NCI-H82 treated with DMSO at 0.1 percent for 48 hours (cell line): ENCODE measurements at regions not wholly inside any gene's neighbourhood (a gene's known extent, or its start where the extent isn't known, plus 50 kb on each side); places are given as distances from the start of the nearest gene placed in this dataset.

Experiments used
- DNase-seq: peaks from one replicate; lab custom pipeline; 2025; ENCODE audit not compliant: unreplicated experiment; lab: John Stamatoyannopoulos, UW

- no peak for DNase-seq
Observed at GRCh38 chr11:92779746-92780145, 189.7 kb upstream of the MTNR1B start.

DNA sequence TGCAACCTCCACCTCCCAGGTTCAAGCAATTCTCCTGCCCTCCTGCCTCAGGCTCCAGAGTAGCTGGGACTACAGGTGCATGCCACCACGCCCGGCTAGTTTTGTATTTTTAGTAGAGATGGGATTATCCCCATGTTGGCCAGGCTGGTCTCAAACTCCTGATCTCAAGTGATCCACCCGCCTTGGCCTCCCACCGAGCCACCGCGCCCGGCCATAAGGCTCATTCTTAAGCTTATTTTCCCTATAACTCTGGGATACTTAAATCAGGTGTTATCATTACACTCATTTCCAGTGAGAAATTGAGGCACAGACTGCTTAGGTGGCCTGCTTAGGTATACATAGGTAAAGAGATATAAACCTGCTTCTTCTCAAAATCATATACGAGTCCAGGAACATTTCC lies 188.3 kb upstream of the MTNR1B start:
- DNase-seq, result no peak

- no peak for DNase-seq
Observed at GRCh38 chr11:92782806-92783205, 186.6 kb upstream of the MTNR1B start.

DNA sequence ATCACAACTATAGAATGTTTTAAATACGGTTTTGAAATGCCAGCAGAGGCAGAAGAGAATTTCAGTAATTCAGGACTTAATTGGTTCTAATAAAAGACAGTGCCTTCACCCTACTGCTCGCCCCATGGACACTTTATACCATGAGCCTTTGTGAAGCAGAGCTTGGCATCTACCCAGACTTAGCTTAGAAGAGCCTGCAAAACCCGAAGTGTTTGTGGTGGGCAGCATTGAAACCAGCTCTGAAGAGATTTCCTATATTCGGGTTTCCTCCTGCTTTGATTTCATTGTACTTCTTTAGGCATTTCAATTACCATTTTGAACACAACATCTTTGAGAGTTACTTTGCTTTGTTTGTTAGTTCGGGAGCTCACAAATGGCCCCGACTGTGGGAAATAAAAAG lies 185.1 kb upstream of the MTNR1B start:
- DNase-seq, result no peak

DNA sequence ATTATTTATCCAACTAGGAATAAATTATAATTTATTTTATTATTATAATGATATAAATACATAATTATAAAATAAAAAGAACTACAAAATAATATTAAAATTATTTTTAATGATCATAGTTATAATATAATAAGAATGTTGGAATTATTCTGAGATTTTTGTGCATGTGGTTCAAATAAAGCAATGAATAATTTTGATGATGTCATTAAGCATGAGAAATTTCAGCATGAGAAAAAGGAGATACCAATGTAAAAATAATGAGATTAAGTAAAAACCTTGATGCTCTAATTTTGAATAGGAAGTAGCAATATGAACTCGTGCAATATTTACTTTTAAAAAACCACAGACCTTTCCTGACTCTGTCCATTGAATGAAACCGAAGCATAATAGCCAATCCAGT lies 181.8 kb upstream of the MTNR1B start:
- no peak for DNase-seq

- no peak for DNase-seq
Observed at GRCh38 chr11:92789761-92790160, 179.7 kb upstream of the MTNR1B start.

DNA sequence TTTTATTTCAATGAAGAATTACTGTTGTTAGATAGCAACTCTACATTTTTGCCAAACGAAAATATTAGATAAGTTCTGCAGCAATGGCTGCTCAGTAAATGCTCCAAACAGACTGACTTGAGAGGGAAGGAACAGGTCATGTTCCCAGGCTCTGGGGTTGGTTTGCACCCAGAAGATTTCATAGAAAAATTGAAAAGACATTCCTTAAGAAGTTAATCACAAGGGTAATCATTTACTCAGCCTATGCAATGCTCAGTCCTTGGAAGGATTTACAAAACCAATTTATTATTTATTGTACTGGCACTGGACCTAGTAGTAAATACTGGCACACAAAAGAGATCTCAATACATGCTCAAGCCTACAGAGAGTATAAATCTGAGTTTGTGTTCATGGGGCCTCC lies 179.1 kb upstream of the MTNR1B start:
- no peak for DNase-seq

- DNase-seq, result no peak
Observed at GRCh38 chr11:92790926-92791616, 178.4 kb upstream of the MTNR1B start.

DNA sequence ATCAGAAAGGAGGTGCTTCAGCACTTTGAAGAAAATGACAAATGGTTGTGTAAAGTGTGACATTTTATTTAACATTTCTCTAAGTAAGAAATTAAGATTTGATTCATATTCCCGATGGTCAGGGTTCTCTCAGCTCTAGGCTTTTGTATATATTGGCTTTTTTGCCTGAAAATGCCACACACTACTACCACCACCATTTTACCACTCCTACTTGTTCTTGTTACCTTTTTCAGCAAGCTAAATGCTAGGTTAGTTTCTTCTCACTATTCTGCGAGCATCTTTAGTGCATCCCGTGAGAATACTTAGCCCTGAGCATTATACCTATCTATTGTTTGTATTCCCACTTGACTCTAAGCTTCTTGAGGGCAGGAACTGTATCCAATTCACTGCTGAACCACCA lies 177.6 kb upstream of the MTNR1B start:
- no peak for DNase-seq

DNA sequence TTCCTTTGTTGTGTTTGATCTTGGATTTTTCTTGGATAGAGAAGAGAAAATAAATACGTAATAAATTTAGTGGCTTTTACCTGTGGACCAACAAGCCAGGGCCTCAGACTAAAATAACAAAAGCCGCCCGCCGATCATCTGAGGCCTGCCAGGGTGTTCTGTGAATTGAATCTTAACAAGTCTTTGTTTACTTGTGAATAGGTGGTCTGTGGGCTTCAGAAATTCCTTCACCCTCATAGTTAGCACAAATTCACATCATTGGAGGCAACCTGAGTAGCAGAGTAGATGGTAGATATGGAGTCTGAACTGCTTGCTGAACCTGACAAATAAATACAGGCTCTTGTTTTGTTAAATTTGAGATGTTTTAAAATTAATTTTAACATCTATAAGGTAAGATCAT lies 176.3 kb upstream of the MTNR1B start:
- no peak for DNase-seq

DNA sequence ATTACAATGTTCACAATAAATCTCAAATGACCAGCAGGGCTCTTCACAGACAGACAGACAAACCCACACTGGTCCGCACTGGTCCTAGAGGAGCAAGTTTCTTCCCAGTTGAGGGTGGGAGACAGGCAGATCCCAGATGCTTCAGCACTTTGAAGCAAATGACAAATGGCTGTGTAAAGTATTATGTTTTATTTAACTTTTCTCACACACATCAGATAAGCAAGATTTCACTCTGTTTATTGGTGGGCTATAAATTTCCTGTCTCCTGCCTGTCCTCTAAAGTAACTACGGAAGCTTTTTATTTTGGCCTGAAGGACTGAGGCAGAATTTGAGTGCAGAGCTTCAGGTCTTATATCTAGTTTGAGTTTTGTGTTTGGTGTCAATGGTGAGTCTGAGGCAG lies 174.7 kb upstream of the MTNR1B start:
- no peak for DNase-seq

DNA sequence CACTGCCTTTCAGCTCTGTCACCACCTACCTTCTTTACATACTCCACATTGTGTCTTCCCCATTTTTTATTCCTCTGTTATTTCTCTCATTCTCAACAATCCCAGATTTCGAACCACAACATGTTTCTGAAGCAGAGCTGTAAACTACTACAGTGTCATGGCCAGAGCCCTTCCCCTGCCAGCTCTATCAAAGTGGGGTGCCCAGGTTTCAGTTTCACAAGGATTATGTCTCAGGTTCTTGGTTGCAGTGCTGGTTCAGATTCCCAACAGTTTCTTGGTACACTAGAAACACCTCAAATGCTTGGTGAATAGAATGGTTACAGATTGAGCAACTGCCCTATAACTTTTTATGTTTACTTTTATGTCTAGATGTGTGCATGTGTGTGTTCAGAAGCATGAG lies 172.7 kb upstream of the MTNR1B start:
- no peak for DNase-seq

GRCh38 chr11:92797874-92798273 lies 171.6 kb upstream of the MTNR1B start:
- no peak for DNase-seq

DNA sequence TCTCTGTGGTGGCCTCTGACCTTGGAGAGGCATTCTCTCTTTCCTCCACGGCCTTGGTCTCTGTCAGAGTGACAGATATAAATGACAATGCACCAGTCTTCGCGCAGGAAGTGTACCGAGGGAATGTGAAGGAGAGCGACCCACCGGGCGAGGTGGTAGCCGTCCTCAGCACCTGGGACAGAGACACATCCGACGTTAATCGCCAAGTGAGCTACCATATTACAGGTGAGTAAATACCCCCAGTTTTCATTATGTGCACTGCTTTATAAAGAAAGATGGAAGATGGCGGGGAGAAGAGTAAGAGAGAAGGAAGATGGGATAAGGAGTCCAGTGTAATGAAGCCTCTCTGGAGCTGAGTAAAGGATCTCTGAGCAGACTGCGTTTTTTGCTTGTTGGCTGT lies 167.8 kb upstream of the MTNR1B start:
- no peak for DNase-seq

GRCh38 chr11:92802644-92803043 lies 166.8 kb upstream of the MTNR1B start:
- DNase-seq, result no peak

DNA sequence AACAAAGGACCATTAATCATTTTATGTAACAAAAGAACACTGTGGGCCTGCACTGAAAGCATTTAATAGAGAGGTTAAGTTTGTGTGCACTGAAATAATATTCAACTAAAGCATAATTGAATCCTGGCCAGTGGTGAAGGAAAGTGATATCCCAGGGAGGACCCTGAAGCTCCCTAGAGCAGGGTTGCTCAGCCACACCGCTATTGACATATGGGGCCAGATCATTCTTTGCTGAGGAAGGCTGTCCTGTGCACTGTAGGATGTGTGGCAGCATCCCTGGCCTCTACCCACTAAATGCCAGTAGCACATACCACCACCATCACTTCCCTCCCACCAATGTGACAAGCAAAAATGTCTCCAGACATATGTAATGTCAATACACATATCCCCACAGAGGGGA lies 166.1 kb upstream of the MTNR1B start:
- no peak for DNase-seq

- DNase-seq, result no peak
Observed at GRCh38 chr11:92804388-92804966, 165.0 kb upstream of the MTNR1B start.

- DNase-seq, result no peak
Observed at GRCh38 chr11:92808022-92808421, 161.4 kb upstream of the MTNR1B start.

DNA sequence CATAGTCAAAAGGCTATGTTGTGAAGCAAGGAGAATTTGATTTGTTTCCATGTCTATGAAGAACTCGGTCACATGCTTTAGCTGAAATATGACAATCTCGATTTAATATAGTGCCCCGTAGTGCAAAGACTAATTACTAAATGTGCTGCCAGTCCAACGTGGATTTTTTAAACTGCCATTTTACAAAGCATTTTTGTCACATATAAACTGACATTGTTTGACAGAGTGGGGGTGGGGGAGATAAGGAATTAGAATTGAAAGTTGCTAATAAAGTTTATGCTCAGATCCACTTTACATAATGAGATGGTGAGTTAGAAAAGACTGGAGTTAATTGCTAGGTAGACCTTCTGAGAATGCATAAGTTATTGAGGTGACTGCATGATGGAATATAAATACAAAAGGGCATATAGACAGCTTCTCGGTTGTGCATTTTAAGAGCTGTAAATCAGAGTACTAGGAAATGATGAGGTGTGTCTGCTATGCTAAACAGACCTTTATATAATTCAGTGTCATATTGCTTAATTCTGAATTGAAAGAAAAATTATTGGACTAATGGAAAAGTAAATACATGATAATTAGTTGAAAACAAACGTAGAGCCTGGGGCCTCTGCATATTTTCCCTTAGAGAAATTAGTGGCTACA lies 158.9 kb upstream of the MTNR1B start:
- DNase-seq, result no peak

DNA sequence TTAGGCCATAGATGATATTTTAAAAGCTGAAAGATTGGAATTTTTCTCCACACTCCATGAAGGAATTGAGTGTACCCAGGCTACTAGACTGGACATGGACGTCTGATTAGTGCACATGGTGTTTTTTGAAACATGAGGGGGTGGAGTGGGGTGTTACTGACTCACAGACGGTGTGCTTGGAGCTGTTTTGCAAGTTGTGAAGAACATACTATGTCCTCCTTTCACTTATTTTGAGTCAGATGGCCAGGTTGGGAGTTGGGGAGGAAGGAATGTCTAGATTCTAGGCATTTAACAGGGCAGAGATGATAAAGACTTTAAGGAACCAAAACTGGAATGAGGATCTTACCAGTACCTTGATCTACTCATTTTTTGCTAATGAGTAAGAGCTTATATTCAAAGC lies 158.1 kb upstream of the MTNR1B start:
- no peak for DNase-seq

DNA sequence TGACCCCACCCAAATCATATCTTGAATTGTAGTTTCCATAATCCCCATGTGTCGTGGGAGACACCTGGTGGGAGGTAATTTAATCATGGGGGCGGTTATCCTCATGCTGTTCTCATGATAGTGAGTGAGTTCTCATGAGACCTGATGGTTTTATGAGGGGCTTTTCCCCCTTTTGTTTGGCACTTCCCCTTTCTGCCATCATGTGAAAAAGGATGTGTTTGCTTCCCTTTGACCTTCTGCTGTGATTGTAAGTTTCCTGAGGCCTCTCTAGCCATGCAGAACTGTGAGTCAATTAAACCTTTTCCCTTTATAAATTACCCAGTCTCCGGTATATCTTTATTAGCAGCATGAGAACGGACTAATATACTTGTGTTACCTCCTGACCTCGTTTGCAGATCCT lies 156.6 kb upstream of the MTNR1B start:
- DNase-seq, result no peak

GRCh38 chr11:92819830-92820229 lies 149.6 kb upstream of the MTNR1B start:
- no peak for DNase-seq

DNA sequence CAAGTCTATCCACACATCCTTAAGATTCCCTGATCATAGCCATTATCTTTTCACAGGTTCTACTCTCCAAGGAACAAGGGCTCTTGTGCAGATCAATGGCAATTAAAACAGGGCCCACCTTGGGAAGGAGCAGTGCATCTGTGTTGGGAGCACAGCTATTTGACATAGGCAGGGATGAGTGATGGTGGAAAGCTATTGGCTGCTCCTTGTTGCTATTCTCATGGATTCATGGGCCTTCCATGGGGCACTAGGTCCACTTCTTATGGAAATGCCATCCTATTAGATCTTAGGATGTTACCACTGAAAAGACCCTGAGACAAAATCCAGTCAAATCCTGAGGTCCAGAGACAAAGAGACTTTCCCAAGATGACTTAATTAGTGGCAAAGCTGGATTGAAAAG lies 148.6 kb upstream of the MTNR1B start:
- no peak for DNase-seq
